ENCODE measurements at regions not wholly inside any gene's neighbourhood (a gene's known extent, or its start where the extent isn't known, plus 50 kb on each side); places are given as distances from the start of the nearest gene placed in this dataset.

DNA sequence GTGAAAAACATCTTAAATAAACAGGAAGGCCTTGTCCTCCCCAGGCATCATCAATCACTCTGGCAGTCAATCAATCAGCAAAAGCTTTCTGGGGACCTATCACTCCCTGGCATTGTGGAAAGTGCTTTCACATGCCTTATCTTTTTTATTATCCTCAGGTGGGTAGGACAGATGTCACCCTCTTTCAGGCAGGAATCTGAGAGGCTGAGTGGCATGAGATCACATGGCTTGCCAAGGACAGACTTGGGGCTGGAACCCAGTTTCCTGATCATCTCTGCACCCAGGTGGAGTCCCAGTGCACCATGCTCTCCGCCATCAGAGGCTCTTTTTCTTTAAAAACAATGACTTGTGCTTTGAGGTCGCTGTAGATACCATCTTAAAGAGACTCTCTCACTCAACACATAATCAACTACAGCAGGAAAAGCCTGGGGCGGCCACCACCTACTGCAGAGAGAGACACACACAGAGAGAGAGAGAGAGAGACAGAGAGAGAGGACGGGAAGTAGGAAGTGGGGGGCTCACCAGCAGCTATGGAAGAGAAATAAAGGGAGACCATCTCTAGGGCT is 282.7 kb downstream of the PTTG2 start:
- no peak for TF ChIP-seq CTCF (IDR thresholded peaks at IDR 0.05)
- no peak for TF ChIP-seq POLR2A (IDR thresholded peaks at IDR 0.05)

All from Peyer's patch (tissue), 4 donors.